Stimulated activated CD8-positive, alpha-beta memory T cell treated with anti-CD3 and anti-CD28 coated beads, Interleukin-4, amount 100 ng/mL, for 4 hours (primary cell): ENCODE measurements at regions not wholly inside any gene's neighbourhood (a gene's known extent, or its start where the extent isn't known, plus 50 kb on each side); places are given as distances from the start of the nearest gene placed in this dataset.
"Not testable (repeated sequence)": the region's sequence is repeated elsewhere in the genome, so short reads cannot be mapped to it uniquely, and the experiment has no call there.

Experiments
- DNase-seq, 2 donors: peaks; one replicate each; pipeline ENCODE4 v3.0.0-alpha.2; 2020; ENCODE audit warnings: low read depth in 2 of 2, low spot score in 1 of 2

DNA sequence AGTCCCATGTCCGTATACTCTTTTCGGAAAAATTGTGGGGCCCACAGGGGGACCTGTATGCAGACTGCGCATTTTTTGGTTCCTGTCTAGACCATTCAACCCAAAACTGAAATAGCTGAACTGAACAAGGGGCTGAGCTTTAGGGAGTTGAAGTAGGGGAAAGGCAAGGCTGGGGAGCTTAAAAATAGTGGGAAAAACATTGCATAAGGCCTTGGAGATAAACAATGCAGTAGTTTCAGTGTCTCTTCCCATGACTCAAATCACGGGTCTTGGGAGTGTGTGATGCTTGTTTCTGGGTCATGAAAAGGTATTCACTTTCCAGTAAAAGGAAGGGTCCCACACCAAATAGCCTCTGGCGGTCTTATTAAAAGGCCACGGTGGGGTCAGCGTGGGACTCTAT lies 402.8 kb upstream of the SALL1 start:
- no peak for DNase-seq

DNA sequence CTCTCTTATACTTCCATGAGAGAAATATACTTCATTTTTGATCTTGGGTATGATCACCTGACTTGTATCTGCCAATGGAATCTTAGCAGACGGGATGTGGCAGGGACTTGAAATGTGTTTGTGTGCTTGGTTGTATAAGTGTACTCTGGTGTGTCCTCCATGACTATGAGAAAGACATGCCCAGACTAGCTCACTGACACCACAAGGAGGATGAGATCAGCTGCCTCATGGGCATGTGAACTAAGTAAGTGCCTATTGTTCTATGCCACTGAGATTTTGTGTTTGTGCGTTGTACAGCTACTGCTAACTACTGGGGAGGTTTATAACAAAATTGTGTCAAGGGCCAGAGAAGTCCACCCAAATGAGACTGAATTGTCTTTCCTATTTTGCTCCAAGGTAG lies 402.2 kb upstream of the SALL1 start:
- DNase-seq = no peak

DNA sequence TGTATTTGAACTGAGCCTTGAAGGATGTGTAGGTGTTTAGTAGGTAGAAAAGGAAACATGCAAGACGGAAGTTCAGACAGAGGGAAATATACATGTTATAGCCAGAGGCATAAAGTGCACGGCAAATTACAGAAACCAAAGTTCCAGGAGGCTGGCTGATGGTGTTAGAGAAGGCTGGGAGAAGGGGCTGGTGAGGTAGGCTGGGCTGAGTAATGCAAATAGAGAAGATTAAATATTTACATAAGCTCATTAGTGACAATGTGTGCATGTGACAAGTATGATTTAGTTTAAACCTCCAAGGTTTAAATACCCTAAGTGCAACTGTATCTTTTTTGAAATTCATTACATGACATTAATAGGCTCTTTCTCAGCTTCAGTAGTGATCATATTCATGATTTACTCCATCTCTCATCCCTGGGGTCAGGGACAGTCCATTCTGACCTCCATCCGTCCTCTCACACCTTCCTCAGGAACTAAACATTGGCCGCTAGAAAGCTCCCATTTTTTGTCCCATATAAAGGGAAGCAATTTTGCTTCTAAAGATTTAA lies 399.8 kb upstream of the SALL1 start:
- no peak for DNase-seq

DNA sequence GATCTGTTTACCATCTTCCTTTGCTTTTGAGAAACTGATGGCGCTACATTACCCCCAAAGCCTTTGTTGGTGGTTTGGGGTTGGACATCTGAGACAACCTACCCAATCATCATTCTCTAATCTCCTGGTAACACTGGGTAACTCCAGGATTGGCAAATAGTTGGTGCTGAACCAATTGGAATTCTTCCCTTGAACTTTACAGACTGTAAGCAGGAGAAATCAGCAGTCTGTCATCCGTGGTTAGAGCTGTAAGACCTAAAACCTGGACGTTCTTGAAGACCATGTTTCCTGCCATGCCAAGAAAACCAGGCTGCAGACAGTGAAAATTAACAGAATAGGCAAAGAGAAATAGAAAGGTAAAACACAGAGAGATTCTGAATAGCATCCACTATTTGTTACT lies 398.8 kb upstream of the SALL1 start:
- DNase-seq = no peak

DNA sequence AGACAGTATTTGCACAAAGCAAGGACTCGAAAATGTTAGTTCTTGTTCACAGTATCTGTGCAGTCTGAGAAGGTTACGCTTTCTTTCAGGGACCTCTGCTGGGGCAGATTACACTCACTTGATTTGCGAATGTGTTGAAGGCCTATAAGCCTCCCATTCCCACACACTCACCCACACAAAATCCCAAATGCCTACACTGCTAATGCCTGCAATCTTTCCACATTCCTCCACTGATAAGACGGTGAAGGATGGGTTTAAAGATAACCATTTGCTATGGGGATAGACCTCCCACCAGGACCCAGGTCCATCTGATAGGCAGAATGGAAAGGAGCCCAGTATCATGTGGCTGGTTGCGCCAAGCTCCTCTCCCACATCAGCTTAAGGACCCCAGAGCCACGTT lies 394.9 kb upstream of the SALL1 start:
- DNase-seq = no peak

DNA sequence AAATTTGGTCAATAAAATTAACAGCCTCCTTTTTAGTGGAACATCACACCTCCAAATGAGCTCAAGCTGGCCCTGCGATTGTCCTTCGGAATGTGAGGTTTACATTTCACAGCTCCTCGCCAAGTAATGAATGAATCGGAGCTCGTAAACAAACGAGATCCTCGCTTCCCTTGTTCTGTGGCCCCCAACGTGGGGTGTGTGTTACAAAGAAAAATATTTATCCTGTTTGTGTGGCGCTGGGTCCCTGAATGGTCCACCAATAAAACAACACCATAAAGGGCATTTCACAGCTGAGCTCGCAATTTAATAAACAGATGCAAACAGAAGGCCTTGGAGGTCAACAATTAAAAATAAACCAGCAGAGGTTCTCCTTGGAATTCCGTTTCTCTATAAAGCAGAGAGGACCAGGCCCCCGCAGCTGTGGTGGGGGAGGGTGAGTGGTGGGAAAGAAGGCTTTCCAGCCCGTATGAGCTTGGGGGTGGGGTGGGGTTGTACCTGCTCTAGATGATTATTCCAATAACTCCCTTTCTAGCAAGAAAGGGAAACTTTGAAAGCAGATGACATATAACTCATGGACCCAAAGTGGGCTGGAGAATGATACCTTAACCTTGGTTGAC lies 393.9 kb upstream of the SALL1 start:
- DNase-seq = no peak

DNA sequence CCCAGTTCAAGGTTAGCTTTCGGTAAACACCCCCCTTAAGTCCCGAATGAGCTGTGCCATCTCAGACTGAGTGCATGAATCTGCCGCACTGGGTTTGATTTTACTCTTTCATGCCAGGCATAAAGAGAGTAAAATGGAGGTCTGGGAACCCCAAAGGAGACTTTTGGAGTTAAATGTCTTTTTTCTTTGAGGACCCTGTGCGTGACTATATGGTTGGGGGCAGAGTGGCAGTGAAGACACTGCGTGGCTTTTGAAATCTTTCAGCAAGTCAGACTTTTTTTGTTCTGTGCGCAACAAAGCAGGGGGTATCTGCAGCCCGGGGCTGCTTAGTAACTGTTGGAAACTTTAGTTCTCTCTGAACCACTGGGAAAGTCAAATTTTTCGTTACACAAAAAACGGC lies 392.9 kb upstream of the SALL1 start:
- DNase-seq = no peak

DNA sequence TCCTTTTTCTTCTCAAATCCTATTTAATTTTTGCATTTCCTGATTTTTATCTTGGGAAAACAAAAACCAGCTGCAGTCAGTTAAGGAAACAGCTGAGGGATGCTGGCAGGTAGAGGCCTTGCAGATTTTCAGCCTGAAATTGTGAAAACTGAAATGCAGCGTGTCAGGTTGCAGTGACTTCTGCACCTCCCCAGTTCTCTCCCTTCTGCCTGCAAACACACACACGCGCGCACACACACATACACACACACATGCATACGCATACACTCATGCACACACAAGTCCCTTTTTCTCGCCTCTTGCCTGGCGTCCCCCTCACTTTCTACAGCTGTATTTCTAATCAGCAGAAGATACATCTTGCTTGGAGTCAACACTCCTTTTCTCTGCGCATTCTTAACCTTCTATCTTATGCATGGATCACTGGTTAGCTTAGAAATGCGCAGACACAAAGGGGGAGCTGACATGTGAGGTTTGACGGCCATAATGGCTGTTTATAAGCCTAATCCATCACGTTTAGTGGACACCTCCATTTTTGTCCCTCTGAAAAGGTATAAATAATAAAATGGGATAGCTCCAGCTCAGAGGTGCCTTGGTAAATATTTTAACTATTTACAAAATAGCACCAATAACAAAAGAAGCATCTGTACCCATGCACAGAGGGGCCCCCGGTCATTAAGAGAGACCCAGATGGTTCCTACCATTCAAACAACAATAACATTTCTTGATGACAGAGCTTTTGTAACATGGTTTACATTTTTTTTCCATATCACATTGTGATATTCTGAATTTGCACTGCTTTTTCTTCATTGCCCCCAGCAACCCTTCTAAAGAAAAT lies 392.1 kb upstream of the SALL1 start:
- DNase-seq = no peak

DNA sequence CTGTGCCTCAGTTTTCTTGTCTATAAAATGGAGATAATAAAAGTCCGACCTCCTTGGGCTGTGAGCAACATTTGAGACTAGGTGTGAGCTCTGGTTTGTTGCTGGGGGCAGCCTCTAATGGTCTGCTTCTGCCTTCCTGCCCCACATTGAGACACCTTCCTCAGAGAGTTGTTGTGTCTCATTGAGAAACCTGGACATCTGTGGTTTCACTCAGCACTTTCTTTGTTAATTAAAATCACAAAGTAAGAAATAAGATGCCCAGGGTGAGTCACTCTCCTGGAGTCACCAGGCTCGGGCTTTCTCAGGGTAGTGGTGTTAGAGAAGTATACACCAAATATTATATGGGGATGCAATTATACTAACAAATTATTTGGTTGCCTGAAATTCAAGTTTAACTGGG lies 389.2 kb upstream of the SALL1 start:
- no peak for DNase-seq

DNA sequence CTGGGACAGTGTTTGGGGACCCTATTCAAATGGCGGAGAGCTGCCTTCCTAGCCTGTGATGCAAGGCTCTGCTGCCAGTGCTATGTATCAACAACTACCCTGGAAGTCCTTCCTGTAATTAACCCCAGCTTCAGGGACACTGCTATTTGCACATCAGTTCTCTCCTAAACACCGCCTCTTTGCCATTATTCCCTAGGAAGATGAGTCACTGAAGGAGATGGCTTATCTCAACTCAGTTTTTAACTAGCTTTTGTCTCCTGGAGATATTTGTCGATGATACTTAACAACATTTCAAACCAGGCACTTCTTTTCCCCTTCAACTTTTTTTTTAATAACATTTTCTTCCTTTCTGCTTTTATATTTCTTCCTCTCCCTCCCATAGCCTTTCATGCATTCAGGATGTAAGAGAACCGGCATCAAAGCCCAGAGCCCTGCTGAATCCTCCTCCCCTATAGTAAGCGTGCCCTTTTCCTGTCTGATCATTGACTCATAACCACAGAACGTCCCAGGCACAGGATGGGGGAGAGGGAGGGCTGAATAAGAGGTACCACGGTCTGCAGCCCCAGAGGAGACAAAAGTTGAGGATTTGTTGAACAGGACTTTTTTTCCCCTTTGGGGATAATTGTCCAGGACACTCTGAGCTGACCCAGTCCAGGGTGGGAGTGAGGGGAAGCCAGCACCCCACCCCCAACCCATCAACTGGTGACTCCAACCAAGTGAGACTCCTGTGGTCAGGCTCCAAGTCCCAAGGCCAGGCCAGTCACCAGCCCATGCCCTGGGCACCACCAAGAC lies 387.8 kb upstream of the SALL1 start:
- DNase-seq = no peak

DNA sequence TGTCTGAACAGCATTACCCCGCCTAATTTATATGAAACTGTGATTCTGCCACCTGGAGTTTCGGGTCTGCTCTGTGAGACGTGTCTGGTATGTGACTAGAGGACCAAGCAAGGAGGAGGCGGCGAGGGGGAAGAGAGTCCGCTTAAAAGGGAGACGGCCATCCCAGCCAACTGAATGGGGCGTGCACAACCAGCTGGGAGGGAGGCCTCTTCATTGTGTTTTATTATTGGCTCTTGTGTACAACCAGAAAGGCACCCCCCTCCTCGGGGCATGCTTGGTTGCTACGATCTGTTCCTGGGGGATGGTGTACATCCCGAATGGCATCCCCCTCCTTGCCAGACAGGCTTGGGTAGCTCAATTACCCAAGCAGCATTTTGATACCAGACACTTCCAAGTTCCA lies 384.5 kb upstream of the SALL1 start:
- DNase-seq = no peak

DNA sequence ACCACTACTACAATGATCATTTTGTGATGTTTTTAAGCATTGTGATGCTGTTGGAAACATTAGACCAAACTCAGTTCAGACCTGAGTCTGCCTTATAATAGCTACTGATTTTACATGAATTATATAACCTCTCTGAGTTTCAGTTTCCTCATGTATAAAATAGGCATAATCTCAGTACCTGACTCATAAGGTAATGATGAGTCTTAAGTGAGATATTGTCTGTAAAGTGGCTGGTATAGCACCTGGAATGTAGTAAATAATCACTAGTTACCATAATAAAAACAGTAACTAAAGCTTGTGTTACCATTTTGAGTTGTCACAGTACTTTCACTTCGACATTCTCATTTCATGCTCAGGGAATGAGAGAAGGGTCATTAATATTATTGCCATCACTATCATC lies 381.5 kb upstream of the SALL1 start:
- no peak for DNase-seq

DNA sequence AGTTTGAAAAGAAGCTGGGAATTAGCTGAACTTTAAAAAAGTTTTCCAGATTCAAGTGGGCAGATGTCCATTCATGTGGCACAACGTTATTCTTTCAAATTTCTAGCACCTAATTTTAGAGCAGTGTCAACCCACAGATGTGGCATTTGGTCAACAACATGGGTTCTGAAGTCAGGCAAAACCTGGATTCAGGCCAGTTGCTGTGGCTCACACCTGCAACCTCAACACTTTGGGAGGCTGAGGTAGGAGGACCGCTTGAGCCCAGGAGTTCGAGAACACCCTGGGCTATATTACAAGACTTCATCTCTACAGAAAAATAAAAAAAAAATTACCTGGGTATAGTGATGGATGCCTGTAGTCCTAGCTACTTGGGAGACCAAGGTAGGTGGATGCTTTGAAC lies 380.2 kb upstream of the SALL1 start:
- DNase-seq = no peak

DNA sequence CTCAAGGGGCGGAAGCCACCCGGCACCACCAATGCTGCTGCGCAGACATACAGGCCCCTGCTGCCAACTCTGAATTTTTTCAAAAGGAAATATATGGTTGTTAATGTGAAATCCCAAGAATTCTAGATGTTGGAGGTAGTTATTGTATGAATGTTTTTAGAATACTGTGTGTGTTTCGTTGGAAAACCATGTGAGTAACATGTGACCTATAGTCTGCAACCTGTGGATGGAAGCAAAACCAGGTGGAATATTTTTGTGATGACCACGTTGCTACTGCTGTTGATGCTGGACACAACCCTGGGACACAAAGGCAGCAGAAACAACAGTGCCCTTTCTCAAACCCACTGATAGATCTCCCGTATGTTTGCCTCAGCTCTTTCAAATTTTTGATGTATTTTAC lies 376.3 kb upstream of the SALL1 start:
- no peak for DNase-seq

DNA sequence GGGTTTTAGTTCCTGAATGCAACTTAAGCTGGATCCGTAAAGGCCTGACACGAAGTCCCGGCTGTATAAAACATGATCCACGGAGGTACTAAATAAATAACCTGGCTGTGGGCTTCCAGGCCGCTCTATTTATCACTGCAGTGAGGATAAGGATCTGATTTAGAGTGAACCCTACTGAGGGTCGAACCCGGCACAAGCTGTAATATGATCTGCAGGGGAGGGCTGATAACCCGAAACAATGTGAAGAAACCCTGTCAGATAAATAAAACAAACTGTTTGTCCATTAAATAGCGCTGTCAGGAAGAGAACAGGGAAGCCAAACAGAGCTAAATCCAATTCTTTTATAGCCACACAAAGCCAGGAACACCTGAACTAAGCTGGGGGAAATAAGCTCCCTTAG lies 375.6 kb upstream of the SALL1 start:
- no peak for DNase-seq

DNA sequence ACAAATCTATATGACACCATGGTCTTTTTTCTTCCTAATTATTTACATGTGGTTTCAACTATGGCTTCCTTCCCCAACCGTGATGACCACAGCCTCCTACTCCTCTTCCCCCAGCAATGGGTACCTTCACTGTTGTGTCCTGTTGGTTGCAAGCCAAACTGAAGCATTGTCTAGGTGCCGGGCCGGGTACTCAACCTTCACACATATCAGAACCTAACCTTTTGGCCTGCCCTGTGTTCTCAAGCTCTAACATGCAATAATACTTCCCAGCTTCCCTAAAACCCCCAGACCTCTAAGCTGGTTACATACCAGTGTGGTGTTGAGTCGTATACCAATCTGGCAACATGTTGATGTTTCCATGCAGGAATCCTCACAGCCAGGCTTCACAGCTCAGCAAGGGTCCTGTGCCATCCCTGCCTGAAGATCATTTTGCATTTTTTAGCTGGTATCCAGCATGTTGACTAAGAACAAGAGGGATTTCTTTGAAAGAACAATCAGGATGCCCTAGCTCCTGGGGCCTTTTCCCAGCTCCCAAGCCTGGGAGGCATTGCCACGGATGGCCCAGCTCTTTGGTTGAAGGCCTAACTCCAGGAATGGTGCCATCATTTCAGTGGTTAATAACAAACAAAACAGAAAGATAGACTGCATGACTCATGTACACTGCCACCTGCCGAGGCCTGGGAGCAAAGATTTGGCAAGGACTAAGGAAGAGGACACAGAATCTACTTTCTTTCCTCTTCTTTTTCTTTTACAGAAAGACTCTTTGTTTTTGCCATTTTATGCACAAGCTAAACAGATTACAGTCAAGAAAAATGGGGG lies 373.7 kb upstream of the SALL1 start:
- DNase-seq = no peak

DNA sequence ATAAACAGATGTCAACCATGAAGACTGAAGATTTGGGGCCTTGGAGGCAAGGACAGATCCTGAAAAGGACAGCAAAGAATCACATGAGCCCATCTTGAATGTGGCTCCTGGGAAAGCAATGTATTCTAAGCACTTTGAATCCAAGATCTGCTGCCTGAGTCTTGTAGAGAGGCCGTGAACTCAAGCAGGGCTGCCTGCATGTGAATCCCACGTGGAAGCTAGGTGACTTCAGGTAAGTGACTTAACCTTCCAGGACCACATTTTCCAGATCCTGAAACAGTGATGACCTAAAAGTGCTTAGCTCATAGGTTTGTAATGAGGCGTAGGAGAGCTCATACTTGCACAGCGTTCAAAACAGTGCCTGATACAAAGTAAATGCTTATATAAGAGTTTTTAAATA lies 373.0 kb upstream of the SALL1 start:
- DNase-seq = no peak

DNA sequence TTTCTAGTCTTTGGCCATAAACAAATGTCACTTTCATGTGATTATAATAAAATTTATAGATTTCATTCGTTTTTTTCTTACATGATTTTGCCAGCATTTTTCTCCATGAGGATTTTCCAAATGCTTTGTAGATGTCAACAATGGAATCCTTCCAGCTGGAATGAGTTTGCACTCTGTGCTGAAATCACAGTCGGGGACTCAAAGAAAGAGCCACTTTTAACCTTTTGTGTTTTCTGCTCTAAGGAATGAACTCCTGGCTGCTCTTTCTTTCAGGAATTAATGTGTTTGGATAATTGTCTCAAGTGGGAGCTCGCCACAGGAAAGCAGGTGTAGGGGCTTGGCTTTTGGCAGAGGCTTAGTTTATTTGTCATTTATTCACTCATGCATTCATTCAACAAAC lies 372.3 kb upstream of the SALL1 start:
- no peak for DNase-seq

DNA sequence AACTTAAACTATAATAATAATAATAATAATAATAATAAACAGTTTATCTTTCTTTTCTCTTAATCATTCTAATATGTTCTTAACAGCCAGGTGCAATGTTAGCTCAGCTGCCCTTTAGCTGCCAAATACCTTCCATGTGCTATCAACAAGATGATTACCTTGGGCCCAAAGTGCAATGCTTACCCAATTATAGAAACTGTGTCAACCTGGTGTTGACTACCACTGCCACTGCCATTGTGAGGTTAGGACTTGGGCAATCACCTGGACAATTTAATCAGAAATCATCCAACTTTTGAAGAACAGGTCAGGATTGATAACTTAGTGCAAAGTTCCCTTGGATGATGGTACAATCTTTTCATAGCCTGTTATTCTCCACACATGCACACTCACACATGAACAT lies 371.8 kb upstream of the SALL1 start:
- DNase-seq = no peak

DNA sequence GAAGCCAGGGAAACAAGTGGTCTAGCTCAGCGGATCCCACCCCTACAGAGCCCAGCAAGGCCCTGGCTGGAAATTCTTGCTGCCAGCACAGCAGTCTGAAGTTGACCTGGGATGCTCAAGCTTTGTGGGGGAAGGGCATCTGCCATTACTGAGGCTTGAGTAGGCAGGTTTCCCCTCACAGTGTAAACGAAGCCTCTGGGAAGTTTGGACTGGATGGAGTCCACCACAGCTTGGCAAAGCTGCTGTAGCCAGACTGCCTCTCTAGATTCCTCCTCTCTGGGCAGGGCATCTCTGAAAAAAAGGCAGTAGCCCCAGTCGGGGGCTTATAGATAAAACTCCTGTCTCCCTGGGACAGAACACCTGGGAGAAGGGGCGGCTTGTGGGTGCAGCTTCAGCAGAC lies 365.9 kb upstream of the SALL1 start:
- DNase-seq = not testable (repeated sequence)

DNA sequence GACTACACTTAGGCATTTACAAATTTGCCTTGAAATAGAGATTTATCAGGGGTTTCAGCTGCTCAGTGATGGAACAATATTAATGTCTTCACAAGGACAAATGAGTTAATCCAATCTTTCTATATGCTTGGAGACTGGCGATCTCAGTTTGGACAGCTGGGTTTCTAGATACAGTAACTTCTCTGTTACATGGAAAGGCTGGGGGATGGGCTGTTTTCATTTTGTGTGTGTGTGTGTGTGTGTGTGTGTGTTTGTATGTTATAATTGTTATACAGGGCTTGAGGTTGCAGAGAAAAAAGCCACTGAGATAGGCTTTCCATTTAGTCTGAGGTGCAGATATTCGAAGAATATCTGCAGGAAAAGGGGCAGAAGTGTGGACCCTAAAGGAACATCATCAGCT lies 359.3 kb upstream of the SALL1 start:
- no peak for DNase-seq
